Islet of Langerhans (tissue), 1 donor: ENCODE measurements at regions not wholly inside any gene's neighbourhood (a gene's known extent, or its start where the extent isn't known, plus 50 kb on each side); places are given as distances from the start of the nearest gene placed in this dataset.
"Not testable (repeated sequence)": the region's sequence is repeated elsewhere in the genome, so short reads cannot be mapped to it uniquely, and the experiment has no call there.

Experiments
- FAIRE-seq: peaks from one replicate; lab custom pipeline; 2011; peaks lifted over from hg19 to GRCh38; lab: Jason Lieb, UNC

- FAIRE-seq: no peak
Measured at GRCh38 chr7:68247126-68247525, 1250.5 kb downstream of the TYW1 start.

GRCh38 chr7:68247571-68247970, 1250.9 kb downstream of the TYW1 start:
- FAIRE-seq: no peak

GRCh38 chr7:68248973-68249372, 1252.3 kb downstream of the TYW1 start:
- FAIRE-seq: no peak

GRCh38 chr7:68249611-68250010, 1253.0 kb downstream of the TYW1 start:
- FAIRE-seq: no peak

GRCh38 chr7:68250143-68250542, 1253.5 kb downstream of the TYW1 start:
- FAIRE-seq: no peak

- FAIRE-seq: not testable (repeated sequence)
Measured at GRCh38 chr7:68254815-68255214, 1258.2 kb downstream of the TYW1 start.

GRCh38 chr7:68256295-68256694, 1259.7 kb downstream of the TYW1 start:
- FAIRE-seq: no peak

- FAIRE-seq: peak; percentile 96
Measured at GRCh38 chr7:68258609-68259008, 1262.0 kb downstream of the TYW1 start.

GRCh38 chr7:68265258-68265657, 1268.6 kb downstream of the TYW1 start:
- no peak for FAIRE-seq

GRCh38 chr7:68266004-68266579, 1269.5 kb downstream of the TYW1 start:
- FAIRE-seq: no peak

GRCh38 chr7:68267486-68267885, 1270.9 kb downstream of the TYW1 start:
- no peak for FAIRE-seq

- FAIRE-seq: peak; percentile 99
Measured at GRCh38 chr7:68269405-68269804, 1272.8 kb downstream of the TYW1 start.

- no peak for FAIRE-seq
Measured at GRCh38 chr7:68272507-68272906, 1275.9 kb downstream of the TYW1 start.

GRCh38 chr7:68276725-68277124, 1280.1 kb downstream of the TYW1 start:
- no peak for FAIRE-seq

- no peak for FAIRE-seq
Measured at GRCh38 chr7:68279827-68280400, 1283.3 kb downstream of the TYW1 start.

- FAIRE-seq: no peak
Measured at GRCh38 chr7:68280931-68281330, 1284.3 kb downstream of the TYW1 start.

- FAIRE-seq: no peak
Measured at GRCh38 chr7:68288144-68288593, 1291.5 kb downstream of the TYW1 start.

GRCh38 chr7:68291710-68292109, 1295.1 kb downstream of the TYW1 start:
- FAIRE-seq: no peak

- FAIRE-seq: no peak
Measured at GRCh38 chr7:68295386-68295785, 1298.8 kb downstream of the TYW1 start.

- no peak for FAIRE-seq
Measured at GRCh38 chr7:68304536-68304935, 1293.7 kb upstream of the AUTS2 start.

GRCh38 chr7:68306692-68307107, 1291.6 kb upstream of the AUTS2 start:
- no peak for FAIRE-seq

- no peak for FAIRE-seq
Measured at GRCh38 chr7:68309271-68309670, 1289.0 kb upstream of the AUTS2 start.

- no peak for FAIRE-seq
Measured at GRCh38 chr7:68309806-68310205, 1288.5 kb upstream of the AUTS2 start.

GRCh38 chr7:68311958-68312357, 1286.3 kb upstream of the AUTS2 start:
- no peak for FAIRE-seq
